GM19351 (cell line): ENCODE measurements at regions not wholly inside any gene's neighbourhood (a gene's known extent, or its start where the extent isn't known, plus 50 kb on each side); places are given as distances from the start of the nearest gene placed in this dataset.
"Not testable (repeated sequence)": the region's sequence is repeated elsewhere in the genome, so short reads cannot be mapped to it uniquely, and the experiment has no call there.

ENCODE experiments used
- ATAC-seq: cut with Tn5 transposase; IDR thresholded peaks from one replicate; pipeline ENCODE4 v1.9.1; 2021; ENCODE audit warnings: mild to moderate bottlenecking, moderate library complexity; ENCODE audit not compliant: unreplicated experiment

DNA sequence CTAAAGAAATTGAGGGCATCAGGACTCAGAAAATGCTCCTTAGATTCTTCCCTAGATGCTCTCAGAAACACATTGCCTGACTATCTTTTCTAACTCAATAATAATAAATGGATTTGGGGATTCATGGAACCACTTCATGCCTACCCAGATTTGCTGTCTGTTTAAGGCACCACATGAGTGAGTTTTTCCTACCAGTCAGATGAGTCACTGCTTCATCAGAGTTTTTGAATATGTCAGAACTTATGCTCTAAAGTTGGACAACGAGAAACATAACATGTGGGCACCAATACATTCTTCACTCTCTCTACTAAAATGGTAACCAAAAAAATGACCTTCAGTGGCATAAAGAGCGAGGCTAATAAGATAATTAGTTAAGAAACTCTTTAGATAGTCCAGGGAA, 1135.1 kb downstream of the TUSC7 start:
- ATAC-seq, result no peak

DNA sequence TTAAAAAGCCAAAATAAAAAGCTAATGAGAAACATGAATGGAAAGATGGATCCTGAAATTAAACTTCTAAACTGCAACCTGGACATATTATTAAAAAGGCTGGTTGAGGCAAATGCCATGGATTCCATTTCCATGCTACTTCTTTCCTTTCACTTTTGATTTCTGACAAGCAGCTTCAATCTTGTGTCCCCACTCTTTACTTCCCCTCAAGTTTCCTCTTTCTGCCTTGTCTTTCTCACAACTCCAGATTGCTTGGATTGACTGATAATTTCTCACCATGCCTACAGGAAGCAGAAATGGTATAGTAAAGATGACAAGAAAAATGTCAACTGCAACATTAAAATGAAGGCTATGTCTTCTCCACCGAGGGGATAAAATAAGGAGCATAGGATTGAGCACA, 1136.7 kb downstream of the TUSC7 start:
- no peak for ATAC-seq

GRCh38 chr3:117848606-117849005, 1139.0 kb downstream of the TUSC7 start:
- ATAC-seq, result no peak

DNA sequence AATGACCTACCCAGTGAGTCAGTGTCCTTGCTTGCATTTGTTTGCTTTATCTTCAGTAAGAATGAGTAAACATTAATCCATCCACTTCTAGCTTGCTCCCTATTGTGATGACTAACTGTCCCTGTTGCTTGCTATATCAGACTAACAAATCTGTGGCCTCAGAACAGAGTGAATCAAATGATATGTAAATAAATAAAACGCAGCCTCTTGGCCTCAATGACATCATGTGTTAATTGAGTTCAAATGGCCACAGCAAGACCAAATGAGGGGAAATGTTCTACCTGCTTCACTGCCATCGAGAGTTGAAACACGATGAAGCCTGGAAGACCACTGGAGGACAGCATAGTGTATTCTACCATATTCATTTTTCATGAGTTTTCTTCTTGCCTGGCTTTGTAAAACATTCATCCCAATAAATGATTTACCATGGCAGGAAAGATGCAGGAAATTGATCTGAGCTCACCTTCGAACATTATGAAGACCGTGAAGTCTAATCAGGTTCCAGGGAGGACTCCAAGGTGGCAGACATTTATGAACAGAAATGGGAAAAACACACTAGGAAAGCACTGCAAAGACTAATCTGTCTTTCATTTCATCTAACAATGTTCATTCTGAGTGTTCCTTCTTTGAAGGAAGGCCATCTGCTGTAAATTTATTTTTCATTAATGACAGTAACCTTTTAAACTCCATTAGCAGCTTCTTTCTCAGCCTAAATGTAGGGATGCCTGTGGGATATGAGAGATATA, 1144.5 kb downstream of the TUSC7 start:
- no peak for ATAC-seq

GRCh38 chr3:117856354-117856753, 1146.8 kb downstream of the TUSC7 start:
- ATAC-seq, result no peak

GRCh38 chr3:117863146-117863545, 1153.6 kb downstream of the TUSC7 start:
- no peak for ATAC-seq

- no peak for ATAC-seq
Observed at GRCh38 chr3:117865338-117865737, 1155.8 kb downstream of the TUSC7 start.

- ATAC-seq, result no peak
Observed at GRCh38 chr3:117868766-117869165, 1159.2 kb downstream of the TUSC7 start.

GRCh38 chr3:117871934-117872333, 1162.4 kb downstream of the TUSC7 start:
- no peak for ATAC-seq

DNA sequence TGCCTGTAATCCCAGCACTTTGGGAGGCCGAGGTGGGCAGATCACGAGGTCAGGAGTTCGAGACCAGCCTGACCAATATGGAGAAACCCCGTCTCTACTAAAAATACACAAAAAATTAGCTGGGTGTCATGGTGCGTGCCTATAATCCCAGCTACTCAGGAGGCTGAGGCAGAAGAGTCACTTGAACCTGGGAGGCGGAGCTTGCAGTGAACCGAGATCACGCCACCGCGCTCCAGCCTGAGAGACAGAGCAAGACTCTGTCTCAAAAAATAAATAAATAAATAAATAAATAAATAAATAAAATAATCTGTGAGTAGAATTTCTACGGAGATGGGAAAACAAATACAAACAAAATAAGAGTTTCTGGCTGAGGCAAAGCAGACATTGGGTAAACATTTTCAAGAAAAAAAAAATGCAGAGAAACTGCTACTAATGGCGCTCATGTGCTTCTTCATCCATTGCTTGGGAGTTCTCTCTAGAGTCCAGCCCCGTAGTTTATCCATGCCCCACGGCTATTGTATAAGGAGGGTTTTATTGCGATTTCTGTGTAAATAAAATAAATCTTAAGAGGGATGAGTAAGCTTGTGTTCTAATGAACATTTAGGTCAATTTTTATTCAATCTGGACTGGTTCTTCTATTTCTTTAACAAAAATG, 1161.9 kb downstream of the IGSF11 start:
- not testable (repeated sequence) for ATAC-seq

DNA sequence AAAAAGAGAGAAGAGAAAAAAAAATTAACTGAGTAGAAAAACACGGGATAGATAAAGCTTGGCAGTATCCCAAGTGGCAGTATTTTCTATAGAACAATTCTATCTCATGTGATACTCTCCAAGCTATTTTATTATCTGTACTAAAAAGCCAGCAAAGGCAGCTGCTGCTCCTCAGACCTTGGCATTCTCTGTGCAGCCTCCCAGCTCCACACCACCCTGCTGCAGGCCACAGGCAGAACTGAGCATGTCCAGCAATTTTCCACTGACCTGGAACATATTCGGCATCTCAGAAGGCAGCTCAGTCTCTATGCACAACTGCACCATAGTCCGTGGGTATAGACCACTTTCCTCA, 1161.4 kb downstream of the IGSF11 start:
- no peak for ATAC-seq

DNA sequence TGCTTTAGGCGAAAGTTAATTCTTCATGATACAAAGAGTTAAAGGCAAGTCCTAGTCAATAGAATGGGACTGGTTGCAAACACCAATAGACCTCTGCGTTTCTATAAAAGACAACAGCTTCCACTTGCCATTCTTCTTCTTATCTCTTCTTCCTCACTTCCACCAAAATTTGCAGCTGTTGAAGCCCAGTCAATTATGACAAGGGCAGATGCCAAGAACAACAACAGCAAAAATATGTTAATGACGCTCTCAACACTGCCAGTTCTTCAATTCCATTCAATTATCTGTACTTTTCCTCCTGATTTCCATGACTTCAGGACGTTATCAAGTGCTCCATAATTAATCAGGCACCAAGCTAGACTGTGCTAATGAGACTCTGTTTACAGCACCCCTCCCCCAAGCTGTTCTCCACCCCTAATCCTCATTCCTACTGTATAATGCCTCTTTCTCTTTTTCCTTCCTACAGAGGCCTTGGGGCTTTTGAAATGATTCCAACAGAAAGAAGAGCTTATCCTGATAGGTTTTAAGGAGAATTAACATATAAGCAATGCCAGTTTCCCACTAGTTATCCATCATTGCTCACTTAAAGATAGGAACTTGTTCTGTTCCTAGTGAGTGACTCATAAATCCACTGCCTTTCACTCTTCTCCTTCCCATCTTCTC, 1160.5 kb downstream of the IGSF11 start:
- no peak for ATAC-seq

DNA sequence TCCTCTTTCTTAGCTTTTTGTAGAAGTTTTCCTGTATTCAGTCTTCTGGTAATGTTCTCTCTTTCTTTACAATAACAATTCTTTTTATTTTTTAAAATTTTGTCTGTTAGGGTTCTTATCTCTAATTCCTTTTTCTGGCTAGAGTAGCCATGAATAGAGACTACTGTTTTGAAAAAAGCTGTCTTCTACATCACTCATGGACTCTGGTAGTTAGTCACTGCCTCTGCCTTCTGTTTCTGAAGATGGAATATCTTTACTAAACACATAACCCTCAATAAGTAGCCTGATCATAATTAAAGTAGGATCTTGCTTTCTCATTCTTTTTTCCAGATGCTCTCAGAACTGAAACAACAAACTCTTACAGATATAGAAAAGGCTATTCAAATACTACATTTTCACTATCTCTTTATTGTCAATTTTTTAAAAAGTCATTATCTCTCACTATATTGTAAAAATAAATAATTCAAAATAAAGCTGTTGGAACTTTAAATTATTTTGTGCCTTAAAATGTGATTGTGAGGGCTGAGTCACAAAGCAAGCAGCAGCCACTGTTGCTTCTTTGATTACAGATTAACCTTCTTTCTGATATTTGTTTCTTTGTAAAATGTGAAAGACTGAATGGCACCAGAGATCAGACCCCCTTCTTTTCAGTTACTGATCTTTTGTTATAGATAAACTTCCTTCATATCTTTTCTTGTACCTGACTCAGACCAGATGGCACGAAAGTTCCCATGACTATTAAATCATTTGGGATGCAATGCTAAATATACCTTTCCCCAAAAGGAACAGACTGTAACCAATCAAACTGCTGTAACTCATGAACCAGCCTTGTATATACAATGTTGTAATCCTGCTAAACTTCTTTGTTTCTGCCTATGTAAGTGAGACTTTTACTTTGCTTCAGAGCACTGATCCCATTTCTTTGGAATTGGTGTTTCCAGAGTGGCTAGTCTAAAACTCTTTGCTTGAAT, 1159.5 kb downstream of the IGSF11 start:
- ATAC-seq, result no peak

GRCh38 chr3:117875887-117876286, 1158.8 kb downstream of the IGSF11 start:
- ATAC-seq, result no peak

DNA sequence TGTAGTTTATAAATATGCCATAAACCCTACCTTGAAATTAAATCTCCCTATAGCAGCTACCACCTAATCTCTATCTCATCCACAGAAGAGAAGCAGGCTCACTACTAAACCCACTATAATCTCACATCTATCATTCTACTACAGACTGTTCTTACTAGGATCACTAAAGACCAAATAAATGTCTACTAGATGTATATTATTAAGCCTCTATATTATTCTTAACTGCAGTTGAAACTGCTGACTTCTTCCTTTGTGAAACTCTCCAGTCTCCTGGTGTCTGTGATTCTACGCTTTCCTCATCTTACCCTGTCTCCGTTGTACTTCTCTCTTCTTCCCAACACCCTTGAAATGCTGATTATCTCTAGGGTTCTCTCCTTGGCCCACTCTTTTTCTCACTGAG, 1154.0 kb downstream of the IGSF11 start:
- no peak for ATAC-seq

DNA sequence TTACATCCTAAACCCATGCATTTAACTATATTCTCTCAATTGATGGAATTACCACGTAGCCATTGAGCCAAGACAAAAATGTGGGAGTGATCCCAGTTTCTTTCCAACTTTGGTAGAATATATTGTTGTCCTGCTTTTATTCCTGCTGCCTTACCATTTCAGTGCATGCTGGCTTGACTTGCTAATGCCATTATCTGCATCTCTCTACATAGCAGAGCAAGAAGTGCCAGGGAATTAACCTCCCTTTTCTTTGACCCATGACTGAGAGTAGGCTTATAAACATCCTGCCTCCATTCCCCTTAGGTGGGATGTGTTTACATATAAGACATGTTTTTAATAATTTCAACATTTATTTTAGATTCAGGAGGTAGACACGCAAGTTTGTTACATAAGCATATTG, 1153.4 kb downstream of the IGSF11 start:
- no peak for ATAC-seq

- ATAC-seq, result peak; percentile 65
Observed at GRCh38 chr3:117885011-117885441, 1149.6 kb downstream of the IGSF11 start.

GRCh38 chr3:117886147-117886546, 1148.5 kb downstream of the IGSF11 start:
- ATAC-seq, result no peak

DNA sequence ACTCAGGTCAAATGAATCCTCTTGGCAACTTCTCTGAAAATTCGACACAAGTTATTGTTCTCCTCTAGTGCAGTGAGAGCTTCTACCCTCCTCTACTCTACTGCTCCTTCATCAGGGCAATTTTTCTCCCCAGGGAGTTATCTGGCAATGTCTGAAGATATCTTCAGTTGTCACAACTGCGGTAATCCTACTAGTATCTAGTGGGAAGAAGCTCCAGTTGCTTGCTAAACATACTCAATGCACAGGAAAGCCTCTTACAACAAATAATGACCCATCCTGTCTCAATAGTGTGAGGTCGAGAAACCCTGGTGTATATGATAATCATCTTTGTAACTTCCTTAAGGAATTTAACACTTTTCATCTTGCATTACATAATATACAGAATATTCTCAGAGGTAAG, 1147.6 kb downstream of the IGSF11 start:
- no peak for ATAC-seq

DNA sequence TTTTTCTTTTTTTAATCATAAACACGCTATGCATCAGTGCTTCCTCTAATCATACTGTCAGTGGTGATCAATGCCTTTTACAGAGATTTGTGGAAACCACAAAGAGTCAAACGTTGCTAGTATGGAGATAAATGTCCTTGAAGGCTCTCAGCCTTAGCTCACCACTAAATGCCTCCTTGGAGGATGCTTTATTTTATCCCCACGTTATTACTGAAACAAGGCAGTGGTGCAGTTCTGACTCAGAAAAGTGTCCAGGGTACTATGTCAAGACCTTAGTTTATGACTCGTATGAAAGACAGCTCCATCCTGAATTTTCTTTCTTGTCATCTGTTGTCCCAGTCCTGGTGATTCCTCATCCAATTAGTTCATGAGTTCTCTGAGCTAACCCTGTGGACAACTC, 1146.7 kb downstream of the IGSF11 start:
- no peak for ATAC-seq

DNA sequence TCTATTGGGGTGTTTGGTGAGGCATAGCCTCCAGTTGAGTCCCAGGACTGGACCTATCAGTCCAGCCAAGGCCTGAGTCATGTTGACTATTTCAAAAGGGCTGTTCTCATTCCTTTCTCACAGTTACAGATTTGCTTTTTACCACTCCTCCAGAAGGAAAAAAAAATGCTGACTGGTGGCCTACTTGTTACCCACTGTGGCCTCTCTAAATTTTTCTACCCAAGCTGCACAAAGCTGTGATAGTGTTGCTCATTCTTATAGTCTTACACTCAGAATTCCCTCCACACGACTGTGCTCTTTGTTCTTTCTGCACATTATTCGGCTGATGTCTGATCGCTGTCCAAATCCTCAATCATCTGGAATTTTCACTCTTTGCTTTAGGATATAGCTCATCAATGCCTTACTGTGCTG, 1142.2 kb downstream of the IGSF11 start:
- ATAC-seq, result no peak
